GM19395 (cell line): ENCODE measurements at regions not wholly inside any gene's neighbourhood (a gene's known extent, or its start where the extent isn't known, plus 50 kb on each side); places are given as distances from the start of the nearest gene placed in this dataset.

Experiments
- ATAC-seq: cut with Tn5 transposase; IDR thresholded peaks from one replicate; pipeline ENCODE4 v1.9.1; 2021; ENCODE audit warnings: mild to moderate bottlenecking, moderate library complexity; ENCODE audit not compliant: unreplicated experiment

DNA sequence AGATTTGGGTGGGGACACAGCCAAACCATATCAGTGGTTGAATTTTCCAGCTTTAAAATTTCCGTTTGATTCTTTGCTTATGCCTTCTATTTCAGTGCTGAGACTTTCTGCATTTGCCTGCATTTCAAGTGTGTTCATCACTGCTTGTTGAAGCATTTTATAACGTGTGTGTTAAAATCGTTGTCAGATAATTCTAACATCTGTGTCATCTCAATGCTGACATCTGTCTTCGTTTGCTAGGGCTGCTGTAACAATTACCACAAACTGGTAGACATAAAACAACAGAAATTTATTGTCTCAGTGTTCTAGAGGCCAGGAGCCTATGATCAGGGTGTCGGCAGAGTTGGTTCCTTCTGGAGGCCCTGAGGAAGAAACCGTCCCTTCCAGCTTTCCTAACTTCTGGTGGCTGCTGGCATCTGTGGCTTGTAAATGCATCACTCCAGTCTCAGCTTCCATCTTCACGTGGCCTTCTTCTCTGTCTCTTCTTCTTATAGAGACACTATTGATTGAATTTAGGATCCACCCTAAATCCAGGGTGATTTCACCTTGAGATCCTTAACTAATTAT is 71.1 kb upstream of the SDK1 start:
- ATAC-seq, result no peak

DNA sequence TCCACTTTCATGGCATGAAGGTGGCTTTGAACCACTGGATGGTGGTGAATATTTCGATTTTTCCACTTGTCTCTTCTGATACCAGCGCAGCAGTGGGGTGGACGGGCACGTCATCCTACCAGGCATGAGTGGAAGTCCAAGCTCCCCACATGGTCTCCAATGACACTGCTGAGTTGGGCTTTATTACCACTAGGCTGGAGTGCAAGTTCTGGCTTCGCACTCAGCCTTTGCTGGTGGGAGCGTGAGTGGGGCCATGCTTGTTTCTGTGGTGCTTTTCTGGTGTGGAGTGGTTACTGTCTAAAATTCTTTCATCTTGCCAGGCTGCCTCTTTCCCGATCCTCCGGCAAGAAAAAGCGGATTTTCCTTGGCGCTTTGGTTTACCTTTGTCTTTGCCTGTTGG is 70.1 kb upstream of the SDK1 start:
- ATAC-seq, result no peak

DNA sequence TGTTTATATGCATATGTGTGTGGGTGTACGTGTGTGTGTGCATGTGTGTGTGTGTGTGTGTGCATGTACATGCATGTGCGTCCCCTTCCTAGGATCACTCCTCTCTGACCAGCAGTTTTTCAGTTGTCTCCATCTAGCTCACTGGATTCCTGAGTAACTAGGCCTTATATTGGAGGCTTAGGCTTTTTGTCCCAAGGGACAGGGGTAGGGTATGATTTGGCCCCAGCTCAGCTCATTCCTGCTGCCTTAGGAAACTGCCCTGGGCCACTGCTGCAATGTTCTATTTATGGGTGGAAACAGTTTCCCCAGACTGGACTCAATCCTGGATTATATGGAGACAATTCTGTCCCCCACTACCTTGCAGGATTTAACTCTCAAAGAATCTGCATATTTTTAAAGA is 68.8 kb upstream of the SDK1 start:
- no peak for ATAC-seq

DNA sequence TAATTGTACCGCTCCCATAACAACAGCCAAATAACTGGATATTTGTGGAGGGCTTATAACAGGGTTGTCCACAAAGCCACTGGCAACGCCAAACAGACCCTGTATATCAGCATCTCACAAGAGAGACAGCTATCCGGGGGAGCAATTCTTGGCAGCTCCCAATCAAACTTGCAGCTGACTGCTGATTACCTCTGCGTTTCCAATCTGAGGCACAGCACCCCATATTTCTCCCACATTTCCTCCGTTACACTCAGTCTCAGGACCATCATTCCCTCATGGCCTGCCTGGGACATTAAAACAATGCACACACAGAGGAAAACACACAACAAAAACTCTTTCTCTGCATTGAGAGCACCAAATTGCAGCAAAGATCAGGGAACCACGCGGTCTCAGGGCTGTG is 67.8 kb upstream of the SDK1 start:
- no peak for ATAC-seq

DNA sequence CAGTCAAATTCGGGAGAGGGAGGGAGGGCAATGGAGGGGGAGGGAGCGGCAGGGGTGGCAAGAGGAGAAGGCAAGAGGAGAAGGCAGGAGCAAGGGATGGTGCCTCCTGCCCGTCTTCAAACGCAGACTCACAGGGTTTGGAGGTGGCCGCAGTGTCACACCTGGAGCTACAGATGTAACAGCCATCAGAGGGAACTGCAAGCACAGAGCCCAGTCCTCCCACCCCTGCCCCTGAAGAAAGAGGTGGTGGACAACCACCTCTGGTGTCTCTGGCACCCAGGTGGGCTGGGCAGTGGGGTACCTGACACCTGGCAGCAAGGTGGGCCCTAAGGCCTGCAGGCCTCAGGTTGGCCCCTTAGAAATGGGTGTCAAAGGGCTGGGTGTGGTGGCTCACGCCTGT is 67.0 kb upstream of the SDK1 start:
- ATAC-seq, result no peak

DNA sequence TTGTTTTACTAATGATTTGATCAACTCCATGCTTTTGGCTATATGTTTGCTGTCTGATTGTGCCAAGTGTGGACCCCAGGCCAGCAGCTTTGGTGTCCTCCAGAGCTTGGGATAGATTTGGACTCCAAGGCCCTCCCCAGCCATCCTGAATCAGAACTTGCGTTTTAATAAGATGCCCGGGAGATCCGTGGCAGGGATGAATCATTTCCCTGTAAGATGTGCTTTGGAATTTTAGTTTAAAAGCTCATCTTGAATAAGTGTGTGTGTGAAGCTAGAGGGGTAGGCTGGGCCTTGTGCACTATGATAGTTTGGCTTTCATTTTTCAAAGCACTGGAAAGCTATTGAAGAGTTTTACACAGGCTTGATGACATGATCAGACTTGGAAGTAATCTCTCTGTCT is 66.2 kb upstream of the SDK1 start:
- ATAC-seq, result no peak

DNA sequence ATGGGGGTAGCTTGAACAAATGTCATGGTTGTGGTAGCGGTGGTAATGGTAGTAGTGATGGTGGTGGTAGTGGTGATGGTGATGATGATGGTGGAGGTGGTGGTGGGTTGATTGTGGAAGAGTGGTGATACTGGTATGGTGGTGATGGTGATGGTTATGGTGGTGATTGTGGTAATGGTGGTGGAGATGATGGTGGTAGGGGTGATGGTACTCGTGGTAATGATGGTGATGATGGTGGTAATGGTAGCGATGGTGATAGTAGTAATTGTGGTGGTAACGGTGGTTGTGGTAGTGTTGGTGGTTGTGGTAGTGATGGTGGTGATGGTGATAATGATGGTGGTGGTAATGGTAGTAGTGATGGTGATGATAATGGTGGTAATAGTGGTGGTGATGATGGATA is 65.7 kb upstream of the SDK1 start:
- ATAC-seq, result no peak

DNA sequence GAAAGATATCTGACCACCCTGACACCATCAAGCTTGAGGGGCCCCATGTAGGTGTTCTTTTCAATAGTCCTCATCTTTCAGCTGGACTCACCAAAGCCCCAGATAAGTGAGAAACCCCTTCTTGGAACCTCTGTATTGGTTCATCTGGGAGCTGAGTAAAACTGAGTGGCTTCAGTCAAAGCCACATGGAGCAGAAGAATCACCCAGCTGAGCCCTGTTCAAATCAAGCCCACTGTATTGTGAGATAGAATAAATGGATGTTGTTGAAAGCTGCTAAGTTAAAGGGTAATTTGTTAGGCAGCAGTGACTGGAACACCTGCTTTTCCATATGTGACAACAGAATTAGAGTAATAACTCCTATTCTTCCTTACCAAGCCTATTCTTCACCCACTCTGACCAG is 64.8 kb upstream of the SDK1 start:
- no peak for ATAC-seq

DNA sequence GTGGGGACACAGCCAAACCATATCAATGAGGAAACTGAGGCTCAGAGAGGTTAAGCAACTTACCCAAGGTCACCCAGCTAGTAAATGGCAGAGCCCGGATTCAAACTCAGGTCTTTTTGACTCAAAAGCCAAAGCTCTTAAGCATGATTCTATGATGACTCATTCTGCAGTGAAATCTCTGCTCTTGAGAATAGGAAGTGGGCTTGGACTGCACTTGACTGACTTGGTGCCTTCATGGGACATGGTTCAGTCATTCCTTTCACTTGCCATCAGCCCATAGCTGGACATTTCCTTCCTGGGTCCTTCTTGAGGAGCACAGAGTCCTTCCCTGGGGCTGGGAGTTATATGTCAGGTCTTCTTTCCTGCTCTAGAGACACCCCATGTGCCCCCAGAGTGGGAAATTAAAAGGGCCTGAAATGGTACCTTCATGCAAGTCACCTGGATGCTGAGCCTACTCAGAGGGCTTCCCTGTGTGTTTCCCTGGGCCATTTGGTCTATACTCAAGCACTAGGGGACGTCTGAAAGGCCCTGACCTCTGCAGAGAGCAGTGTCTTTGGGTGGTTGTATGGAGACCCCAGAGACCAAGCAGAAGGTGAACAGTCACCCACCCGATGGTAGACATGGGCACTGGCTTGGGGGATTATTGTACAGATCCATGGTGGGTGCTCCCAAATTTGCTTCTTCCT is 62.4 kb upstream of the SDK1 start:
- ATAC-seq, result no peak

DNA sequence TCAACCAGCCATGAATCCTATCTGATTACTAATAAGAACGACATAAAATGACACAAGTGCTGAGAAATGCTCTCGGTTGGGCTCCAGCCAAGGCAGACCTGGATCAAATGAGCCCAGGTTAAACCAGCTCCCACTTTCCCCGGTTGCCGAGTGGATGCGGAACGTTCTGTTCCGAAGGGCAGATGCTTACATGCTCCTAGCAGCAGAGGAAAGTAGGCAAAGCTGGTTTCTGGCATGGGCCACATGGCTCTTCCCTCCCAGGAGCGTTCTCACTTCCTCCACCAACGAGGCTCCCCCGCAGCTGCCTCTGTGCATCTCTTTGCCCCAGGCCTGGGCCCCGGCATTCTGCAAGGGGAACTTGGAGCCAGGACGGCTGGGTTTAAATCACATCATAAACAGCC is 61.8 kb upstream of the SDK1 start:
- no peak for ATAC-seq

DNA sequence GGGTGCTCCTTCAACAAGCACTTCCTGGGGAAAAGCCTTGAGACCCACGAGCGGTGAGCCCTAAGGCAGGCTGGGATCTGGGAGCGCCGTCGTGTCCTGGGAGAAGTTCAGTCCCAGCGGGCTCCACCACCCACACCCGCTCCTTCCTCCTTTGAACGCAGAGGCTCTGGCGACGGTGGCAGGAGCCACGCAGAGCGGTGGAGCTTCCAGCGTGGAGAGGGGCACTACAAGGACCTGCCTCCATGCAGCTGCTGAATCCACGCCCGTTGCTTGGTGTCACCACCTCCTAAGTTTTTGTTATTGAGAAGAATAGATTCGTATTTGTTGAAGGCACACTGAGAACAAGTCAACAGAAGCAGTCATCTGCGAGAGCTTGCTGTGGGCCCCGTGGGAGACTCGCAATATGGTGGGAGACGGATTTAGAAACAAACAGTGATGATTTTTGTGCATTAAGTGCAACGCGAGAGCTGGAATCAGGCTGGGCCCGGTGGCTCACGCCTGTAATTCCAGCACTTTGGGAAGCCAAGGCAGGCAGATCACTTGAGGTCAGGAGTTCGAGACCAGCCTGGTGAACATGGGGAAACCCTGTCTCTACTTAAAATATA is 60.1 kb upstream of the SDK1 start:
- no peak for ATAC-seq

DNA sequence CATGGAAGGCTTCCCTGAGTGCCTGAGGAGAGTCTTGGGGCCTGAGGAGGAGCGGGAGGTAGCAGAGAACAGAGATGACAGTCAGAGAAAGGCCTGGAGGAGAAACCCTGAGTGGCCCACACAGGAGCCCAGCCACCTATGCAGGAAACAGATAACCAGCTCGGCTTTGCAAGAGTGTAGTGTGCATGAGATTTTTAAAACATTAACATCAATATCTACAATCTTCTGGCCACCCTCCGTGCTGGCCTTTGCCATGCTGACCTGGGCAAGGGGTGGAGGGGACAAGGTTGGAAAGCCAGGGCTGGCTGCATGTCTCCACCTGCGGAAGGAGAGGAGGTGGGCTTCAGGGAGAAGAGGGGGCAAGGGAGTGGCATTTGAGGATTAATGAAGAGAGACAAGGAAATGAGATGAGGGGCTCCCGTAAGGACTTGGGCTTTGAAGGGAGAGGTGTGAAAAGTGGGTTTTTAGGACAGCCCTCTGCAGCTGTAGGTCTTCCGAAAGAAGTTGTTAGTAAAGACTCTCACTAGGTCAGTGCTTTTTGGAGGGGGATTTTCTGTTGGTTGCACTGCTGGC is 59.3 kb upstream of the SDK1 start:
- ATAC-seq, result no peak

DNA sequence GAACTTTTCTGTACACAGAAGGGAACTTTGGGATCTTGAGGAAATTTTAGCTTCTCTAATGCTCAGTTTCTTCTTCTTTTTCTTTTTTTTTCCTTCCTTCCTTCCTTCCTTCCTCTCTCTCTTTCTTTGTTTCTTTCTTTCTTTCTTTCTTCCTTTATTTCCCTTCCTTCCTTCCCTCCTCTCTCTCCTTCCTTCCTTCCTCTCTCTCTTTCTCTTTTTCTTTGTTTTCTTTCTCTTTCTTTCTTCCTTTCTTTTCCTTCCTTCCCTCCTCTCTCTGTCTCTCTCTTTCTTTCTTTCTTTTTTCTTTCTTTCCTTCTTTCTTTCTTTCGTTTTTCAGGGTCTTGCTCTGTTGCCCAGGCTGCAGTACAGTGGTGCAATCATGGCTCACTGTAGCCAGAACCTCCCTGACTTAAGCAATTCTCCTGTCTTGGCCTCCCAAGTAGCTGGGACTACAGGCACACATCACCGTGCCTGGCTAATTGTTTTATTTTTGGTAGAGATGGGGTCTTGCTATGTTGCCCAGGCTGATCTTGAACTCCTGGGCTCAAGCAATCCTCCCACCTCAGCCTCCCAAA is 58.6 kb upstream of the SDK1 start:
- ATAC-seq, result no peak

DNA sequence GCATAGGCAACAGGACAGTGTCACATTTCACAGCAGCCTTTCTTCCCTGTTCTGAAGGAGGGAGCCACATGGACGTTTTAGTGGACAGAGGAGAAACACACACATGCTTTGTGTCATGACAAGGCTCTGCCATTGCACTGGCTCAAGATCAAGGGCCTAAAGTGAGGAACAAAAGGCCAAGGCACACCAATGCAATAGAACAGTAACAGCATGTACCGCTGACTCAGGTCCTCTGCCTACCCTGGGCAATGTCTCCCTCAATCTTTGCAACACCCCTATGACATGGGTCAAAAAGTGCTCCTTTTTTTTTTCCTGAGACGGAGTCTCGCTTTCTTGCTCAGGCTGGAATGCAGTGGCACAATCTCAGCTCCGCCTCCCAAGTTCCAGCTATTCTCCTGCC is 57.8 kb upstream of the SDK1 start:
- ATAC-seq, result no peak

DNA sequence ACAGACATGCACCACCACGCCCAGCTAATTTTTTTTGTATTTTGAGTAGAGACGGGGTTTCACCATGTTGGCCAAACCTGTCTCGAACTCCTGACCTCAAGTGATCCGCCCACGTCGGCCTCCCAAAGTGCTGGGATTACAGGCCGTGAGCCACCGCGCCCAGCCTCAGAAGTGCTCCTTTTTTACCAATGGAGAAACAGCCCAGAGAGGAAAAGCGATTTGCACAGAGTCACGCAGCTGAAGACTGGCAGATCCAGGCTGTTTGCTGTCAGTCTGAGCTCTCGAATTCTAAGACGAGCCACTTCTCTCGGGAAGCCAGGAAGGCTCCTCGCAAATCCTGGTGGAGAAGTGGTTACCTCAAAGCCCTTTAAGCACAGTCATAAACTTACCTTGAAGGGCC is 57.4 kb upstream of the SDK1 start:
- no peak for ATAC-seq

DNA sequence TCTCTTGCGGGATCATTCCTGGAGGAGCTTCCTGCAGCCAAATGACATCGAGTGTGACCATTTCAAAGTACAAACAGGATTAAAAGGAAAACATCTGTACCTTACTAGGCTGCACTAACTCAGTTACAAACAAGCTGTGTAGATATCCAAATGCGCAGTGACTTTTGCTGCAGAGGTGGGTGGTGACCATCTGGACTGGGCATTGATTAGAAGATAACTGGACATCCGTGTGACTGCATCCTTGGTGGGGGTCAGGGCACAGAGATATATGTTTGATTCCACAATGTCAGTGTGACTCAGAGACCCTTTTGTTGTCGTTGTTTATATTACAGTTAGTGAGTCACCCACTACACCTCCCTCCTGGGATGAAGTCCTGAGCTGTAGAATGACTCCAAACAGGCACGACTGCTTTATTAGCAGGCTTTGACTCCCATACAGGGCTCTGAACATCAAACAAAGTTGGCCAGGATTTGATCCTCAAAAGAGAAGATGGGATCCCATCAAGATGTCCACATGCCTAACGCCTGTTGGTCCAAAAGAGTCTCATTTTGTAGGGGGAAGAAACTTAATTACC is 56.7 kb upstream of the SDK1 start:
- no peak for ATAC-seq

DNA sequence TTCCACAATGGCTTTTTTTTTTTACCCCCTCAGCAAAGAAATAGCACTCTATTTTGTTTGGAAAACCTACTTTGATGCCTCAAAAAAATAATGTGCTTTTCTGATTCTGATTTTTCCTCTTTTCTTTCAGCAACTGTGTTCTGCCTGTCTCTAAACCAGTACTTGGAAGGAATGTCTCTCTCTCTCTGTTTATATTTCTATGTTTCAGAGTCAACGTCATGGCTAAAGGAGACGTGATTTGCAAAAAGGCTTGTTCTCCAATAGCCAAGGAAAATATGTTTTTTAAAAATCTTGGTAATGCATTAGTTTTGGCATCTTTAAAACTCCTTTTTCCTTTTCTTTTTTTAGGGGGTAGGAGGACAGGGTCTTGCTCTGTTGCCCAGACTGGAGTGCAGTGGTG is 56.0 kb upstream of the SDK1 start:
- no peak for ATAC-seq

DNA sequence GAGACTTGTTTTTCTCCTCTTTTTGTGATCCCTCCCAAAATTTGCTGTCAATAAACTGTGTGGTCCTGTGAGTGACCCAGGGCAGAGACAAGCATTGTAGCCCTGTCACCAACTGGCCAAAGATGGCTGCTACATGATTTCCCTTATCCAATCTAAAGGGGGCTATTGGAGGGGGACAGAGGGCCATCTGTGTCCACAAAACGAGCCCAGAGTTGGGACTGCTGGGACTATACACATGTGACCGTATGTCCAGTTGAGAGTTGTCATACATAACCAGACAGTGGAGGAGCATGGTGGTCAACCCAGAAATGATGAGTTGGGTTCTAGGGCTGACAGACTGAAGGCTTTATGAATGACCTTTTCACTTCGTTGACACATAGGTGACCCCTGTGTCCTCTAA is 55.3 kb upstream of the SDK1 start:
- no peak for ATAC-seq

DNA sequence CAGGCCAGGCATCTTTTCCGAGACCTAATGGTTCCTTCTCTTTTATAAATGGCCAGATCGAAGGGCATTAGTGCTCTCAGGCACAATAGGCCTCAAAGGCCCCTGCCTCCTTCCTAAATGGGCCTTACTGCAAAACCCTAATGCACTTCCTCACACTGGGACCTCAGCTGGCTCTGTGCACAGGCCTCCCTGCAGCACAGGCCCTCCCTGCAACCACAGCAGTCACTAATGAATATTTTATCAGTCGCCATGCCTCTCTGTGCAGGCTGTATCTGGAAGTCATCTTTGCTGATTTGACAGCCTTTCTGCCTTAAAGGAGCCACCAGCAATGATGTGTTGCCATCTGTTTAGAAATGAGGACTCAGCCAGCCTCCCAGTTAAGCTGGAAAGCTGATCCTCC is 54.9 kb upstream of the SDK1 start:
- ATAC-seq, result no peak

DNA sequence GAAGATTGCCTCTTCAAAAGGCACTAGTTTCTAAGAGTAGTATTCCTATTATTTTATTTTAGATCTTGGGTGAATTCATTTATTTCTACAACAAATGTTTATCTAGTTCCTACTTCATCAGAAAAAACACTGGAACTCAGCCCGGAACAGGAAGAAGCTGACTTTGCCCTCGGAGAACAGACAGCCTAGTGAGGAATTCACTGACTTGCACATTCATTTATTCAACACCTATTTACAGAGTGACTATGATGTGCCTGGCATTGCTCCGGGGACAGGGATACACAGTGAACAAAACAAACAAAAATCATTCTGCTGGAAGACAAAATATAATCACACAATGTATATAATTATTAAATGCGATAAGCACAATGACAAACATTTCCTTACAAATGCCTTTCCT is 54.4 kb upstream of the SDK1 start:
- ATAC-seq, result no peak

DNA sequence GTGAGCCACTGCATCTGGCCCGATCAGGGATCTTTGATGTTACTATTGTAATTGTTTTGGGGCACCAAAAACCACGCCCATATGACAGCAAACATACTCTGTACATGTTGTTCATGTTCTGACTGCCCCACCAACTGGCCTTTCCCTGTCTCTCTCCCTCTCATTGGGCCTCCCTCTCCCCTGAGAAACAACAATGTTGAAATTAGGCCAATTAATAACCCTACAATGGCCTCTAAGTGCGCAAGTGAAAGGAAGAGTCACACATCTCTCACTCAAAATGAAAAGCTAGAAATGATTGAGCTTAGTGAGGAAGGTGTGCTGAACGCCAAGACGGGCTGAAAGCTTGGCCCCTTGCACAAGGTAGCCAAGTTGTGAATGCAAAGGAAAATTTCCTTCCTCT is 50.3 kb upstream of the SDK1 start:
- ATAC-seq, result no peak
